ENCODE measurements at regions not wholly inside any gene's neighbourhood (a gene's known extent, or its start where the extent isn't known, plus 50 kb on each side); places are given as distances from the start of the nearest gene placed in this dataset.

GRCh38 chr7:140237390-140237789 lies 60.6 kb upstream of the KDM7A start:
- Histone ChIP-seq H3K4me1 (peaks cover 27% of the 10 kb centered on the region), H3K36me3 (no peaks in the 10 kb centered on the region)

GRCh38 chr7:140236626-140237025 lies 59.8 kb upstream of the KDM7A start:
- Histone ChIP-seq H3K27me3 (no peaks in the 10 kb centered on the region), H3K27ac (peak overlapping the region; percentile 85), H3K36me3 (no peaks in the 10 kb centered on the region), H3K9ac (ENCODE audit: low read depth in 2 of 2, low read length in 2 of 2) (peak overlapping the region in 1 of 2 donors; percentile 70), H3K4me3 (no peak overlapping the region), H3K9me3 (no peaks in the 10 kb centered on the region), H3K4me1 (peaks cover 29% of the 10 kb centered on the region)
- no peak for TF ChIP-seq CTCF (IDR thresholded peaks at IDR 0.05)
- no peak for DNase-seq
- intact Hi-C loops (cut with DNase I) = no loop called here

More at GRCh38 chr7:140237390-140237789, 60.6 kb upstream of the KDM7A start:
- H3K9ac ChIP-seq (ENCODE audit: low read depth in 2 of 2, low read length in 2 of 2) = peak overlapping the region in 1 of 2 donors; percentile 82
- DNase-seq = no peak
- intact Hi-C loops (cut with DNase I) = no loop called here
- peak overlapping the region; percentile 76 for H3K27ac ChIP-seq
- no peak for TF ChIP-seq CTCF (IDR thresholded peaks at IDR 0.05)
- no peak overlapping the region for H3K4me3 ChIP-seq
- no peaks in the 10 kb centered on the region for H3K27me3 ChIP-seq
- no peaks in the 10 kb centered on the region for H3K9me3 ChIP-seq

GRCh38 chr7:140235114-140235513 lies 58.3 kb upstream of the KDM7A start:
- Histone ChIP-seq H3K27me3 (no peaks in the 10 kb centered on the region), H3K9me3 (no peaks in the 10 kb centered on the region), H3K36me3 (no peaks in the 10 kb centered on the region), H3K9ac (ENCODE audit: low read depth in 2 of 2, low read length in 2 of 2) (peak overlapping the region in 1 of 2 donors; percentile 70), H3K4me1 (peaks cover 23% of the 10 kb centered on the region), H3K4me3 (no peak overlapping the region), H3K27ac (peak overlapping the region; percentile 18)
- no peak for DNase-seq
- TF ChIP-seq CTCF (IDR thresholded peaks at IDR 0.05) = no peak
- intact Hi-C loops (cut with DNase I) = no loop called here

- intact Hi-C loops (cut with DNase I) = no loop called here
- no peak for TF ChIP-seq CTCF (IDR thresholded peaks at IDR 0.05)
- peak overlapping the region in 1 of 2 donors; percentile 48 for H3K9ac ChIP-seq (ENCODE audit: low read depth in 2 of 2, low read length in 2 of 2)
- peaks cover 23% of the 10 kb centered on the region for H3K4me1 ChIP-seq
- DNase-seq = no peak
- peak overlapping the region; percentile 95 for H3K27ac ChIP-seq
- no peak overlapping the region for H3K4me3 ChIP-seq
- no peaks in the 10 kb centered on the region for H3K27me3 ChIP-seq
- no peaks in the 10 kb centered on the region for H3K9me3 ChIP-seq
- no peaks in the 10 kb centered on the region for H3K36me3 ChIP-seq
Measured at GRCh38 chr7:140232957-140233917, 56.5 kb upstream of the KDM7A start.

GRCh38 chr7:140231771-140232491 lies 55.1 kb upstream of the KDM7A start:
- Histone ChIP-seq H3K9me3 (no peaks in the 10 kb centered on the region), H3K27me3 (no peaks in the 10 kb centered on the region), H3K36me3 (no peaks in the 10 kb centered on the region), H3K4me1 (peaks cover 20% of the 10 kb centered on the region), H3K27ac (peak overlapping the region; percentile 95), H3K4me3 (peak overlapping the region; percentile 52), H3K9ac (ENCODE audit: low read depth in 2 of 2, low read length in 2 of 2) (peak overlapping the region; percentile 75 to 94)
- TF ChIP-seq CTCF (IDR thresholded peaks at IDR 0.05) = no peak
- intact Hi-C loops (cut with DNase I) = no loop called here
- DNase-seq = peak; percentile 77

Measured in colonic mucosa (tissue), 4 donors.